GM06990 (cell line): ENCODE measurements at regions not wholly inside any gene's neighbourhood (a gene's known extent, or its start where the extent isn't known, plus 50 kb on each side); places are given as distances from the start of the nearest gene placed in this dataset.
"Not testable (repeated sequence)": the region's sequence is repeated elsewhere in the genome, so short reads cannot be mapped to it uniquely, and the experiment has no call there.

Experiments used
- DNase-seq: peaks from one replicate; pipeline ENCODE4 v3.0.0-alpha.2; 2011; ENCODE audit not compliant: insufficient read length; ENCODE audit errors: extremely low read depth
- H3K27me3 ChIP-seq: replicated peaks from 2 replicates; pipeline ENCODE4 v1.6.0; 2011; ENCODE audit warnings: low read length; ENCODE audit not compliant: control insufficient read depth, insufficient read depth
- H3K36me3 ChIP-seq: 2 replicates; pipeline ENCODE4 v1.5.1; 2011; ENCODE audit warnings: low read length; ENCODE audit not compliant: control insufficient read depth, insufficient read depth
- H3K4me3 ChIP-seq: replicated peaks from 2 replicates; pipeline ENCODE4 v1.5.1; 2011; ENCODE audit warnings: low read depth, mild to moderate bottlenecking, control low read depth, low read length
- TF ChIP-seq, protein P1 (sequence below): IDR thresholded peaks from 2 replicates; pipeline ENCODE4 v1.5.1; 2011; ENCODE audit warnings: low read length, control low read depth, mild to moderate bottlenecking, inconsistent platforms; ENCODE audit not compliant: insufficient read depth, poor library complexity, severe bottlenecking

DNA sequence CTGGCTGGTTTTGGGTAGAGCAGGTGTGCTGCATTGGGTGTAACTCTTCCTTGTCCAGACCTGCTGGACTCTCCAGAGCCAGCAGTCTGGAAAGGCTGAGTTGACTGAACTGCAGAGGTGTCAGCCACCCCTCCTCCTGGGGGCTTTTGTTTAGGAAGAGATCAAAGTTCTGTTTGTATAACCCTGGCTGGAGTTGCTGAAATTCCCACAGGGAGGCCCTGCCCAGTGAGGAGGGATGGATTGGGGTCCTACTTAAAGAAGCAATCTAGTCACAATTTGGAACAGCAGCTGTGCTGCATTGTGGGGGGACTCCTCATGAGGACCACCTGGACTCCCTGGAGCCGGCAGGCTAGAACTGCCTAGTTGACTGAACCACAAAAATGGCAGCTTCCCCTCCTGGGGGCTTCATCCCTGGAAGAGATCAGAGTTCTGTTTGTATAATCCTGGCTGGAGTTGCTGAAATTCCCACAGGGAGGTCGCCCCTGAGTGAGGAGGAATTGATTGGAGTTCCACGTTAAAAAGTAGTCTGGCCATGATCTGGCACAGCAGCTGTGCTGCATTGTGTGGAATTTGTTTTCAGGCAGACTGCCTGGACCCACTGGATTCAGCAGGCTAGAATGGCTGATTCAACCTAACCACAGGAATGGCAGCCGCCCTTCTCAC, 264.9 kb upstream of the ZC4H2 start:
- no peak for DNase-seq

DNA sequence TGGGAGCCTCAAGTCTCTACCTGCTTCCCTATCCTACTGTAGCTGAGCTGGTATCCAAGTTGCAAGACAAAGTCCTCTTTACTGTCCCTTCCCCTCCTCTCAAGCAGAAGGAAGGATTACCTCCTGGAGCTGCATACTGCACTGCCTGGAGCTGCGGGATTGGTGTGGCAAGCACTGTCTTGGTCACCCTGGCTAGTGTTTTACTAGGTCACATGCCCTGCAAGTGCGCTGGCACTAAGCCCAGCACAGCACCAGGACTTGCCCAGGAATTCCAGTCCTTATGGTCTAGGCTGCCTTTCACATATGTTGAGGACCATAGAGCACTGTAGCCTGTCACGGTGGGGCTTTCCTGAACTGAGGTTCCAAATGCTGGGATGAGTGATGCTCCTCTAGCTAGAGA, 227.3 kb upstream of the ZC4H2 start:
- TF ChIP-seq, protein P1, sequence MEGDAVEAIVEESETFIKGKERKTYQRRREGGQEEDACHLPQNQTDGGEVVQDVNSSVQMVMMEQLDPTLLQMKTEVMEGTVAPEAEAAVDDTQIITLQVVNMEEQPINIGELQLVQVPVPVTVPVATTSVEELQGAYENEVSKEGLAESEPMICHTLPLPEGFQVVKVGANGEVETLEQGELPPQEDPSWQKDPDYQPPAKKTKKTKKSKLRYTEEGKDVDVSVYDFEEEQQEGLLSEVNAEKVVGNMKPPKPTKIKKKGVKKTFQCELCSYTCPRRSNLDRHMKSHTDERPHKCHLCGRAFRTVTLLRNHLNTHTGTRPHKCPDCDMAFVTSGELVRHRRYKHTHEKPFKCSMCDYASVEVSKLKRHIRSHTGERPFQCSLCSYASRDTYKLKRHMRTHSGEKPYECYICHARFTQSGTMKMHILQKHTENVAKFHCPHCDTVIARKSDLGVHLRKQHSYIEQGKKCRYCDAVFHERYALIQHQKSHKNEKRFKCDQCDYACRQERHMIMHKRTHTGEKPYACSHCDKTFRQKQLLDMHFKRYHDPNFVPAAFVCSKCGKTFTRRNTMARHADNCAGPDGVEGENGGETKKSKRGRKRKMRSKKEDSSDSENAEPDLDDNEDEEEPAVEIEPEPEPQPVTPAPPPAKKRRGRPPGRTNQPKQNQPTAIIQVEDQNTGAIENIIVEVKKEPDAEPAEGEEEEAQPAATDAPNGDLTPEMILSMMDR = no peak
- no peak overlapping the region for H3K4me3 ChIP-seq
- DNase-seq = no peak
- no peaks in the 10 kb centered on the region for H3K27me3 ChIP-seq
- H3K36me3 ChIP-seq = no peaks in the 10 kb centered on the region

More for the DNA sequence above, 264.9 kb upstream of the ZC4H2 start:
- no peaks in the 10 kb centered on the region for H3K27me3 ChIP-seq
- H3K4me3 ChIP-seq = no peak overlapping the region
- TF ChIP-seq, protein P1 = no peak
- H3K36me3 ChIP-seq = no peaks in the 10 kb centered on the region

DNA sequence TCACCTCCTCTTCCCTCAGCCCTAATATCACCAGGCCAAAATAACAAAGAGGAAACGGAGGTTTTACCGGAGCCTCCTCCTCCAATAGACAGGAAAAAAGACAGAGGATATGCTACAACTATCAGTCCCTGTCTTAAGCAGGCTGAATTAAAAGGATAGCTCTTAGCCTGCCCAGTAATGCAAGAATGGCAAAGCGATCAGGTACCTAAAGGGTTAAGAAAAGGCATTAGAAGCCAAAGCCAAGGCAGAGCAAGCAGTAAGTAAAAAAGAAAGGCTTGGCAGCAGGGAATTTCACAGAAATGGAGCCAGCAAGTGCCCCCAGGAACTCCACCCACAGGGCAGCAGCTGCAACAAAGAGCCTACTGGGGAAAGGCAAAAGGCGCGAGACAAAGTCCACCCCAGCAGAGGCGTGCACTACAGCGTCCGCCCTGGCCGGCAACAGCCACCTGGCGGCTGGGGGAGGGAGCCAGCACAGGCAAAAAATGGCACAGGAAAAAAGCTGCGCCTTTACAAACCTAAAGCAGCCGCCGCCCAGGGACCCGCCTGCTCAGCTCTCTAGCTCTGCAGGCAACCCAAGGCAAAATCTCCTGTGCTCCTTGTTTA, 220.6 kb upstream of the ZC4H2 start:
- TF ChIP-seq, protein P1 = no peak
- no peak for DNase-seq
- Histone ChIP-seq H3K4me3 (no peak overlapping the region), H3K27me3 (no peaks in the 10 kb centered on the region), H3K36me3 (no peaks in the 10 kb centered on the region)

GRCh38 chrX:65195621-65196020, 219.4 kb upstream of the ZC4H2 start:
- Histone ChIP-seq H3K4me3 (no peak overlapping the region), H3K36me3 (no peaks in the 10 kb centered on the region), H3K27me3 (no peaks in the 10 kb centered on the region)
- DNase-seq = no peak
- TF ChIP-seq, protein P1 = no peak

- no peak overlapping the region for H3K4me3 ChIP-seq
- H3K36me3 ChIP-seq = no peaks in the 10 kb centered on the region
- H3K27me3 ChIP-seq = no peaks in the 10 kb centered on the region
- no peak for DNase-seq
- TF ChIP-seq, protein P1 = no peak
Observed at GRCh38 chrX:65194547-65194946, 218.3 kb upstream of the ZC4H2 start.

DNA sequence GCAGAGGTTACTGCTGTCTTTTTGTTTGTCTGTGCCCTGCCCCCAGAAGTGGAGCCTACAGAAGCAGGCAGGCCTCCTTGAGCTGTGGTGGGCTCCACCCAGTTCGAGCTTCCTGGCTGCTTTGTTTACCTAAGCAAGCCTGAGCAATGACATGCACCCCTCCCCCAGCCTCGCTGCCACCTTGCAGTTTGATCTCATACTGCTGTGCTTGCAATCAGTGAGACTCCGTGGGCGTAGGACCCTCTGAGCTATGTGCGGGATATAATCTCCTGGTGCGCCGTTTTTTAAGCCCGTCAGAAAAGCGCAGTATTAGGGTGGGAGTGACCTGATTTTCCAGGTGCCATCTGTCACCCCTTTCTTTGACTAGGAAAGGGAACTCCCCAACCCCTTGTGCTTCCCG, 187.1 kb upstream of the ZC4H2 start:
- not testable (repeated sequence) for DNase-seq, H3K36me3 ChIP-seq, H3K27me3 ChIP-seq, H3K4me3 ChIP-seq
